GM21367 (cell line): ENCODE measurements at regions not wholly inside any gene's neighbourhood (a gene's known extent, or its start where the extent isn't known, plus 50 kb on each side); places are given as distances from the start of the nearest gene placed in this dataset.
"Not testable (repeated sequence)": the region's sequence is repeated elsewhere in the genome, so short reads cannot be mapped to it uniquely, and the experiment has no call there.

Experiments
- ATAC-seq: cut with Tn5 transposase; IDR thresholded peaks from one replicate; pipeline ENCODE4 v1.9.1; 2021; ENCODE audit not compliant: unreplicated experiment

DNA sequence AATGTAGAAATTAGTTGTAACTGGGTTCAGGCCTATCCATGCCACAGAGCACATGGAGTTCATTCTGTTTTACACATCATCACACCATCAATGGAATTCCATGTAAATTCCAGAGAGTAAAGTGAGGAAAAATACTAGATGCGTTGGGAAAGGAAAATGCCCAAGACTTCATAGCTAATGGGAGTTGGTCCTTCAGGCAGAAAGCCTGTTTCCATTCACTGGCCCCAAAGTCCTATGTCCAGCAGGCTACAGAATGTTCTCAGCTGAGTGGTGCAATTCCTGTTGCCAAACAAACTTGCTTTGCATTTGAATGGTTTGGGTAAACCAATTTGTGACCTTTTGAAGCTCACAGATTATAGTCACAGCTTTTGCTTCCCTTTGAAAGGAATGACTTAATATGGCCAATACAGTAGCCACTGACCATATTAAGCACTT is 164.6 kb upstream of the PFN2 start:
- no peak for ATAC-seq

DNA sequence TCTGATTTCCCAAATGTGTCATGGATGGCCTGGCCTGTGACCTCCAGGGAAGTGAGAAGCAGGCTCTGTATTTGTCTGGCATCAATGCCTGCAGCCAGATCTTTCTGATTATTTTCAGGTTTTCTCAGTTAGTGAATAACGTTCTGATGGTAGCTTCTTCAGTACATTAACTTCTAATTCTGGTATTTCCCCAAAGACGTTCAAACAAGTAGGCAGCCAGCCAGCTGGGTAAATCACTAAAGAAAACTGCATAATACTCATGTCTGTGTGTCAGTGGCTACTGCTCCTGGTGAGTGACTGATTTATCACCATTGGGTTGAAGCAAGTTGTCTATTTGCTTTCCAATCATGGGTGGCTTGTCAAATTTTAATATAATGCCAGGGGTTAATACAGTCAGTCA is 162.6 kb upstream of the PFN2 start:
- no peak for ATAC-seq

DNA sequence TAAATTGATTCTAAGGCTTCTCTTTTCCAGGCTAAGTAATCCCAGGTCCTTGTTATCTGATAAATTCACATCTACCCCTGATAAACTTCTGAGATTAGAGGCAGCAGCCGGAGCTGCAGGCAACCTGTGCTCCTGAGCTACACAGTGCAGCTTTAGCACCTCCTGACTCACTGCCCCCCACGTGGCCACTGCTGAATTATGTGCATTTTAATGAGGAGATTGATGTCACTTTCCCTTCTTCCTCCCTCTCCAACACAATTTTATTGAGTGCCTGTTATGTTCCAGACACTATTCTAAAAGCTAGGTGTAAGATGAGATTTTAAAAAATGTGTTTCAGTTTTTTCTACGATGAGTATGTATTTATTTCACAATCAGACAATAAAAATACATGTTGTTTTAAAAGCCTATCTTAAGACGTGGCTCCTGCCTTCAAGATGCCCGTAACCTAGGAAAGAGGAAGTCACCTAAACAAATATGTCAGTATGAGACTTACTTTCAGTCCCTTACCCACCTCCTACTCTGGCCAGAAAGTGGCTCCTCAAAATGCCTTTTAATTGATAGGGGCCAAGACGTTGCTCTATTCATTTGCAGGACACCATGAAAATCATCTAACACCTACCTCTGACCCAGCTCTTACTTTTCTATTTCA is 161.5 kb upstream of the PFN2 start:
- no peak for ATAC-seq

DNA sequence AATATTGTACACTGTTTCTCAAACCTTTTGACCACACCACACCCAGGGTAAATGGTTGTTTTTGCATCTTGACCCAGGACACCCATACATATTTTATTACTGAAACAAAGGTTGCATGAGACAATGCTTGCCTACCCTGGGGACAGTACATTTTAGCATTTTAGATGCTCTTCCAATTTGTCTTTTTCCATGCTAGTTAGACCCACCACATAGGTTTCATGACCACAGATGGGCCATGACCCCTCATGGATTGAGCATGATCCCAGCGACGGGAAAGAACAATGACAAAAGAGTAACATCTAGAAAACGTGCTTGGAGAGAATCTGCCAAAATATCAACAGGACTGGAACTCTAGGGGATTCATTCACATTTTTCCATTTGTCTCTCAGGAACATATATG is 161.0 kb upstream of the PFN2 start:
- ATAC-seq, result no peak

DNA sequence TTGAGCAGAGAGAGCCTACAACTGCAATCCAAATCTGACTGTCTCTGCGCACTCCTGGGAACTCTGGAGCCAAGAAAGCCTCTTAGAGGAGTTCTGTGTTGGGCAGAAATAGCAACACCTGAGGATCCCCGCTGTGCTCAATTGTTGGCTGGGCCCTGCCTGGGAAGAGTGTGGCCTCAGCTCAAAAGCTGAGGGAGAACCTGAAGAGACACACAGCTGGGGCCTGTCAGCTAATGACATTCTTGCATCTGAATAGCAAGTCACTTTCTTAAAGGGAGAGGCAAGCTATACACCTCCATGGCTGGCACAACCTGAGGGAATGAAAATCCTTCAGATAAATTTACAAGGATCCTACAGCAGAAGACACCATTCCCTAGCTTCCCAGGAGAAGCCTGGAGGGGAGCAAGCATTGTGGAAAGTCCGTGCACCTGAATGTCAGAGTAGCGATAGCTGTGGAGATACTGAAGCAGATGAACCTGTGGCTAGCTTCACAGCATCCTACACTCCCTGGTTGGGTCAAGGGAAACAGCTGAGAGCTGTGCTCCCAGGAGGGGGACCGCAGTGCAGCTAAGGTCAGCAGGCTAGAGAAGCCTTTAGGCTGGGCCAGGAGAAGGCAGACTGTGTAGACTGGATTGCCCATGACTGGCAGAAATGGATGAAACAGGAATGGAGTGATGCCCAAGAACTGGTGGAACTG is 159.9 kb upstream of the PFN2 start:
- ATAC-seq, result no peak

GRCh38 chr3:150129166-150129565 is 158.5 kb upstream of the PFN2 start:
- no peak for ATAC-seq

DNA sequence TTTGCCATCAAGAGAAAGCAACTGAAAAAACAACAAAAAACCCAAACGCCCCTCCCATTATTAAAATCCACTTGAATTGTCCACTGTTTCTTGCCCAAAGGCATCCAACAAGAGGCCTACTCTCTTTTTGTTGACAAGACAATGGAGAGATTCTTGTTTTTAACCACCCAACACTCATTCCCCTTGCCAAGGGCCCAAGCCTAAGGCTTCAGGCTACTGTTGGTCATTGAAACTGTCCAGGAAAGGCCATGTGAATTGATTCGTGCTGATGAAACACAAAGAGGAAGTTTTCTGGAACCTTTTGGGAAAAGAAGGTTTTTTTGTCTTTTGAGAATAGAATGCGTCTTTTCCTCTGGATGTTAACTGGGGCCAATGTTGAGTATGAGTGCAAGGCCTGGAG is 157.4 kb upstream of the PFN2 start:
- ATAC-seq, result no peak

GRCh38 chr3:150127011-150127490 is 156.4 kb upstream of the PFN2 start:
- no peak for ATAC-seq

DNA sequence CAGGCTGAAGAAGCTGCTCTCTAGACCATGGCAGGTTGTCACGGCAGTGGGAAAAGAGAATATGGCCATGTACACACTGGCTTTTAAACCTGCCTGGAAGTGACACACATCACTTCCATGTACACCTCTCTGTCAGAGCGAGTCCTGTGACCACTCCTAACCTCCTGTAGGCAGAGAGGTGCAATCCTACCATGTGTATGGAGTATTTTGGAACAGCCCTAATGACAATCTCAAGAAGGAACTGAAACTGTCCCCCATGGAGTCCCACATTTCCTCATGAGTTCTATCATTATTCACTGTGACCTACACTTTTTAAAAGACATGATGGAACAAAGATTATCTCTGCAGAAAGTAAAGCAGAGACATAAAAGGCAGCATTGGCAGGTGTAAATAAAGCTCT is 153.4 kb upstream of the PFN2 start:
- ATAC-seq, result no peak

- not testable (repeated sequence) for ATAC-seq
Observed at GRCh38 chr3:150123249-150123648, 152.6 kb upstream of the PFN2 start.

DNA sequence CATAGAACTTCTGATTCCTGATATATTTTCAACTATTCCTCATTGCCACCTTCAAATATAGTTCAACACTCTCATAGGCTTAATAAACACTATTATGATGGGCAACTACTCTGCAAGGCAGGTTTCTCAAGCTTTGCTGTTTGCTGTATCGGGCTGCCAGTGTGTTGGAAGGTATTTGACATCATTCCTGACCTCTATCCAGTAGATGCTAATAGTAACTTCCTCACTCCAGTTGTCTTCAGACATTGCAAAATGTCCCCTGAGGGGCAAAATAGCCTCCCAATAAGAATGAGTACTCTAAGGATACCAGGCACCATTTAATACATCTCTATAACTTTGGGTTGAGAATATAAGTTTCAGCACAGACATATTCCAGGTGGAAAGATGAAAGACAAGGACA is 147.5 kb upstream of the PFN2 start:
- ATAC-seq, result no peak

- no peak for ATAC-seq
Observed at GRCh38 chr3:150117076-150117475, 146.4 kb upstream of the PFN2 start.

GRCh38 chr3:150116196-150116595 is 145.5 kb upstream of the PFN2 start:
- ATAC-seq, result no peak

DNA sequence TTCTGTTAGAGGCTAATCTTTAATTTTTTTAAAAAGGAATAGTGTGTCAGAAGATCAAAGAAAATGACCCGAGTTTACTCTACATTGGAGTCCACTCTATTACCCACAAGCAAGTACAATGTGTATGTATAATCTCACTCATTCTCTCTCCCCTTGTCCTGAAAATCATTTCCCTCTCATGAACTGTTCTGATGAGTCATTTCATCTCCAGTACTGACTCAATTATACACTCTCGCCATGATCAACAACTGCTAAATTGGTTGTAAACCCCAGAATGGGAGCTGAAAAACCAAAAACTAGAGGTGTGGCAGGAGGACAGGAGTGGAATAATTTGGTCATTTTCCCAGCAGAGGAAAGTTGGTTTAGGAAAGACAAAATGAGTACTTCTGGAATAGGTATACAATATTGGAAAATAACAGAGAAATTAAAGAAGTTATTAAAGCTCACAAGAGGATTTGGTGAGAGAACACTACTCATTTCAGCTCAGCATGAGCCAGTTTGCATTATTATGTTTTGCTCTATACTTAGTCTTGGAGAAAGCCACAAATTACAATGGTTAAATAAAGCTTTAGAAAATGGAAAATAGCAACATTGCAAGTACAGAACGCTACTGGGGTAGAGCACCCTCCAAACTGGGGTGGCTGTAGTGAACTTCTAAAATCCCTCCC is 144.3 kb upstream of the PFN2 start:
- peak; percentile 71 for ATAC-seq

DNA sequence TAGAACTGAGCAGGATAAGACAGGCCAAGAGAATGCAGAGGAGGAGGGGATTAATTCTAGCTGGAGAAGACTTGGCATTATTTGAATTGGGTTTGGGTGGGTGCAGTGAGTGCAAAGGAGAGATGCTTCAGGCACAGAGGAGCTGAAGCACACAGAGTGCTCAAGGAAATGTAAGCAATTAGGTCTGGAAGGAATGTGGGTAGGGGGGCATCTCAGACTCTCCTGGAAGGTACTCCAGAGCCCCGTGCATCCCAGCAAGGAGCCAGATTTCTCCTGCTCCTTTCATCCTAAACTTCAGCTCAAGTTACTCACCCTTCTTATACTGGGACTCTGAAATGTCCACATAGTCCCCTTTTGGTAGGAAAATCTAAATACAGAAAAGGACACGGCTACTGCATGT is 143.6 kb upstream of the PFN2 start:
- no peak for ATAC-seq

DNA sequence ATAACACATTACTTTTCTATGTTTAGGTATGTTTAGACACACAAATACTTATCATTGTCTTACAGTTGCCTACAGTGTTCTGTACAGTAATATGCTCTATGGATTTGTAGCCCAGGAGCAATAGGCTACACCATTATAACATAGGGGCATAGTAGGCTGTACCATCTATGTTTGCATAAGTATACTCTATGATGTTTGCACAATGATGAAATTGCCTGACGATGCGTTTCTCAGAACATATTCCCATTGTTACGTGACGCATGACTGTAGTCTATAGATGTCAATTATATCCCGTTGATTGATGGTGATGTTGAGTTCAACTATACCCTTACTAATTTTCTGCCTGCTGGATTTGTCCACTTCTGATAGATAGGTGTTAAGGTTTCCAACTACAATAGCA is 139.4 kb upstream of the PFN2 start:
- ATAC-seq, result no peak

DNA sequence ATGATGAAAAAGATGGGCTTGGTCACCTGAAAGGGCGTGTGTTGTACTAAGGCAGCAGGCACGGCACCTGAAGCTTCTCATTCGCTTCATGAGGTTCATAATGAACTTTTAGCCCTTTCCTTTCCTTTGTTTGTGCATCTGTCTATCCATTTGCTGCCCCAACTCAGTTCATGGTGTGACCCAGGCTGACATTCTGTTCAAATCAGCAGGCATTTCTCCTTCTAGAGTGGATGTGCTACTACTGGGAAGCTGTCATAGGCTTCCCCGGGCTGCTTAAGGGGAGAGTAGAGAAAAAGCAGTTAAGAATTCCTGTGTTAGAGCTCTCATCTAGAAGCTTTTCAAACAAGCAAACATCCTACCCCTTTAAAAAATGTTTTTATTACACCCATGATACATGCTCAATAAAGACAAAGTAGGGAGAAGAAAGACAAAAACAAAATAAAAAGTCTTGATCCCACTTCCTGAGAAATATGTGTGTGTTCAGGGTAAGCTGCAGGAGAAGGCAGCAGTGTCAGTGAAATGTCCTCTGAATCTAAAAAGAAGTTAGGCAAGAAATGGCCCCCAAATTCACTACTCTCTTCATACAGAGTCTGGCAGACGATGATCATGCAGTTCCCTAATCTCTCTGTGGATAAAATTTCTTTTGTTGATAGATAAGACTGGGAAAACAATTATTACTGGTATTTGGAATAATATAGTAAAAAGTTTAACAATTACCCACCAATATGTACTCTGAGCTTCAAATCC is 136.9 kb upstream of the PFN2 start:
- ATAC-seq, result no peak

DNA sequence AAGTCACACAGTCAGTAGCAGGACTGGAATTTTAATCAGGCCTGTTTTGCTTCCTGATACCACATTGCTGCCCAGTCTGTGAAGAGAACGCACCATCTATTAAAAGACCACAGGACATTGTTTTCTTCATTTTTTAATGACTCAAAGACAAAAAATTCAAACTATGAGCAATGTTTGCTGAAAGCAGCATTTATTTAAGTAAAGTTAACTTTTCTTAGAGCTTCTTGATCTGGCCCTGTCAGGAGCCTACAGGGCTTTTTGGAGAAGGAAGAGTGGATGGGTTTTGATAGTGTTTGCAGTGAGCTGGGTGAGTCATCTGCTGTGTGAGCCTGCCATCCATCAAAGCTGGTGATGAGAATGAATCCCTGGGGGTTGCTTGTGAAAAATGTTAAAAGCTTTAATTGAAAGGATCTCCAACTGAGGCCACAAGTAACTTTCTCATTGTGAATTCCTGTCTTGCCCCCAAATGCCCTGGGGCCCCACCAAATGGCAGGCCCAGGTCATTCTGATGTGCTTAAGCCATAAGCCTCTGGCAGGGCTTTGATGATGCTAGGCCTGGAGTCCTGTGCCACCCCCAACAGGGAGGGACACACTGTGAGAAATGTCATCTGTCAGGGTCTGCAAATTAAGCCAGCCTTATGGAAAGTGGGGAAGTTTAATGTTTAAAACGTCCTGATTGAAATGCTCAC is 136.2 kb upstream of the PFN2 start:
- no peak for ATAC-seq

- ATAC-seq, result no peak
Observed at GRCh38 chr3:150105886-150106612, 135.4 kb upstream of the PFN2 start.

- ATAC-seq, result no peak
Observed at GRCh38 chr3:150105025-150105424, 134.3 kb upstream of the PFN2 start.
